HG03432 (cell line): ENCODE measurements at regions not wholly inside any gene's neighbourhood (a gene's known extent, or its start where the extent isn't known, plus 50 kb on each side); places are given as distances from the start of the nearest gene placed in this dataset.
"Not testable (repeated sequence)": the region's sequence is repeated elsewhere in the genome, so short reads cannot be mapped to it uniquely, and the experiment has no call there.

Source experiments
- ATAC-seq: cut with Tn5 transposase; IDR thresholded peaks from one replicate; pipeline ENCODE4 v1.9.1; 2021; ENCODE audit warnings: mild to moderate bottlenecking, moderate library complexity; ENCODE audit not compliant: unreplicated experiment

DNA sequence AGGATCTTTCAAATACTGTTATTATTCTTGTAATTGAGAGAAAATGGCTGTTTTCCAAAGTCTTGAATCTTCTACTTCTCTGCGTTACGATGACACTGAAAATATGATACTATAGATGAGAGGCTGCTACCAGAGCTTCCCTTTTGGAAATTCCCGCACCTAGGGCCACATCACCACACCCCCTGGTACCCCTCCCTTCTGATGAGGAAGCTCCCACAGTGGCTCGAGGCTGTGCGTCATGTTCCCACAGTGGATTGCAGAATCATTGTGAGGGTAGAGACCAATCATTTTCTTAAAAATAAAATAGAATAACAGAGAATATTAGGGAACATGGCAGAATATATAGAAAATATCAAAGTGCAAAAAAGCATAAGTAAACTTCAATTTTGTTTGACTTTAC, 268.9 kb upstream of the SMIM21 start:
- no peak for ATAC-seq

DNA sequence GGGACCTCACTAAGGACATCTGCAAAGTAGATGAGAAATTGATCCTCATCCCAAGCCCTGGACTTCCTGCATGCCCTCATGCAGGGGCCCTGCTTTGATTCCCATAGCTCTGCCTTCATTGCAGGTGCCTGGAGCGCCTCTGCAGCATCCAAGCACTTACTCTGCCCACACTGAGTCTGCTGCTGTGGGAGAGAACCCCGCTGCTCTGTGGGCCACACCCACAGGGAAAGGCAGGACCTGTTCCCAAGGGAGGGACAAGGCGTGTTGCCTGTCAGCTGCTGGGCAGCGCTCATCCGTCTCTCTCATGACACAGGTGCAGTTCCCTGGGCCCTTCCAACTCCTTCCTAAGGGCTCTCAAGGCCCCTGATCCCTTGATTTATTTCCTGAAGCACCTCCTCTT, 266.8 kb upstream of the SMIM21 start:
- ATAC-seq, result no peak

DNA sequence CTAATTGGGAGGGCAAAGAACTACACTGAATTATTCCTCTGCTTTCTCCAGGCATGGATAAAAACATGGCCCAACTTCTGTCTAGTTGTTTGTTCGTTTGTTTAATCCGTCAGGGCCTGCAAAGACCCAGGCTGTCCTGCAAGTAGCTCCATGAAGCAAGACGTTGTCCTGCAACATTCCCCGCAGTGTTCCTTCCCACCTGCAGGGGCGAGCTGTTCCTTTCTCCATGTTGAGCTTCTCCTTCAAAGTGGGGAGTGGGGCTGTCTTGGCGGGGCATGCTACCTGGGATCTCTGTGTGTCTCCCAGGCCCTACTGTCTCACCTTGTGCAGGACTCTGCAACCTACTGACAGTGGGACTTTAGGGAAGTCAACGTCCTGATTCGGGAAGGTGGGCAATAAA, 264.0 kb upstream of the SMIM21 start:
- ATAC-seq, result no peak

DNA sequence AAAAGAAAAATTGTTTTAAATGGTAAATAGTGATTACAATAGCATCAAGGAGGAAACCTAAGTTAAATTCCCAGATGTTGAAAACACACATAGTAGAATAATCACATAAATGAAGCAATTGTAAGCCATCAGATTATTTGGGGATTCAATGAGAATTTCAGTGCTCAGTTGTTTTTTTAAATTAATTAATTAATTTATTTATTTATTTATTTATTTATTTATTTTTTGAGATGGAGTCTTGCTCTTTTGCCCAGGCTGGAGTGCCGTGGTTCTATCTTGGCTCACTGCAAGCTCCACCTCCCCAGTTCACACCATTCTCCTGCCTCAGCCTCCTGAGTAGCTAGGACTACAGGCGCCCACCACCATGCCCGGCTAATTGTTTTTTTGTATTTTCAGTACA, 262.8 kb upstream of the SMIM21 start:
- not testable (repeated sequence) for ATAC-seq

DNA sequence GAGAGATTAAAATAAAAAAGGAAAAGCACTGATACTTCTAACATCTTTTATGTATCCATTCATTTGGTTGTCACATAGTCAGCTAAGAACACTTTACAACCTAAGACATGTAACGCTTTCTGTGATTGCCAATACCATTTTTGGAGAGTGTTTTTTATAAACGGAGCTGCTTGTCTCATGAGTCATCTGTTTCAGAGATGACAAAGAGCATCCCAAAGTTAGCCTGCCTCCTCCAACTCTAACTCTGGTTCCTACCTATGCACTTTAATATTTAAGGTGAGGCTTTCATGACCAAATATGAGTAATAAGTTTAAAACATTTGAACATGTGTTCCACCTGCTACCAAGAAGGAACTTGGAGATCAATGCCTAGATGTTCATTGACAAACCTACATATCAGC, 260.1 kb upstream of the SMIM21 start:
- ATAC-seq, result no peak

DNA sequence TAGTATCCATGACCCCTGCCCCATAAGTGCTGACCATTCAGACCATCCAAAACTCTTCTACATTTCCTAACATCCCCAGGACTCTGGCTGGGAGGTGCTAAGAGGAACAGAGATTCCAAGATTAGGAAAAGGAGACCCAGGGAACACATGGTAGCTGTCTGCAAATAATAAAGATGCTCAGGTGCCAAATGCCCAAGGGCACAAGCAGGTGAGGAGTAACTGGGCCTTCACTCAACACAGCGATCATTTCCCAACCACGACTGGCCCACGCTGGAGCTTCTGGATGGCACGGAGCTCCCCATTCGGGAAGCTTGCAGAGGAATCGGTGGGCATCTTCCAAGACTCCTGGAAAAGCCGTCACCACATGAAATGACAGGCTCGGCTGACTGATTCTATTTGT, 255.9 kb upstream of the SMIM21 start:
- ATAC-seq, result no peak

DNA sequence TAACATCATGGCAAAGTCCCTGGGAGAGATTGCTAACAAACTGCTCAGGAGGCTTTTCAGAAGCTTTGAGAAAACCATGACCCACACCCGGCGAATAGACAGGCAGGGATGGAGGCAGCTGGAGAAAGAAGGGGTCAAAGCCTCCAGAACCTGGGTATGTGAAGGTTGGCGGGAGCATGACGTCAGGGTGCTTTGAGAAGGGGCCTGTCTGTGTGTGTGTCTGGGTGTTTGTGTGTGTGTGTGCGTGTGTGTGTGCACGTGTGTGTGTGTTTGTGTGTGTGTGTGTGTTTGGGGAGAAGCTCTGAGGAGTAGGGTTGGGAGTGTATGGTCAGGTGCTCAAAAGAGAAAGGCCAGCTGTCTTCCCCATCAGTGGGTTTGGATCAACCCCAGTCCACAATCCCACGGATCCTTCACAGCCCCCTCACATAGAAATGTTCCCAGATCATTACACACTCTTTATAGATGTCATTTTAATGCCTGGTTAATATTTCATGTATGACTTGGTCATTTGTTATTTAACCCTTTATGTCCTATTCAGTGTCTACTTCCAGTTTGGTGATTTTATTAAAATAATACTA, 254.1 kb upstream of the SMIM21 start:
- ATAC-seq, result no peak

DNA sequence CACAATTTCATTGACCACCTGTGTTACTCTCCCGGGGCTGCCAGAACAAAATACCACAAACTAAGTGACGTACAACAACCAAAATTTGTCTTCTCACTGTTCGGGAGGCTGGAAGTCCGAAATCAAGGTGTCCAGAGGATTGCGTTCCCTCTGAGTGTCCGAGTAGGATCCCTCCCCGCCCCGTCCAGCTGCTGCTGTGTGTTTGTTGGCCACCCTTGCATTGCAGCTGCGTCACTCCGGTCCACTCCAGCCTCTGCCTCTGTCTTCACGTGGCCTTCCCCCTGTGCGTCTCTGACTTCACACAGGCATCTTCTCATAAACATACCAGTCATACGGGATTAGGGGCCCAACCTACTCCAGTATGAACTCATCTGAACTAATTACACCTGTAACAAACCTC, 251.8 kb upstream of the SMIM21 start:
- ATAC-seq, result no peak

DNA sequence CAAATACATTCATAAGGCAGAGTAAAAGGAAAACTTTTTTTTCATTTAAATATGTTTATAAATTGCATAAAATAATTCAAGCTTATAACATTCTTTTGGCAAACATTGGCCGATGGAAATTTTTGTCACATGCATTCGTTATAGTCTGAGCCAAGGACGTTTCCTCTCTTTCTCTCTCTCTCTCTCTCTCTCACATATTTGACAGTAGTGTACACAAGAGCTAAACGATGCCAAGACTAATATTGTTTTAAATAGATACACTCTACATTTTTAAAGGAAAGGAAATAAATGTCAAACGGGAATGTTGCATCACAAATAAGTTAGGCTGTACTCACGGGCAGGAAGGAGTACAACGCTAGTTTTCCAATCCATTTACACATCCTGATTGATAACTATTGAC, 251.1 kb upstream of the SMIM21 start:
- no peak for ATAC-seq

DNA sequence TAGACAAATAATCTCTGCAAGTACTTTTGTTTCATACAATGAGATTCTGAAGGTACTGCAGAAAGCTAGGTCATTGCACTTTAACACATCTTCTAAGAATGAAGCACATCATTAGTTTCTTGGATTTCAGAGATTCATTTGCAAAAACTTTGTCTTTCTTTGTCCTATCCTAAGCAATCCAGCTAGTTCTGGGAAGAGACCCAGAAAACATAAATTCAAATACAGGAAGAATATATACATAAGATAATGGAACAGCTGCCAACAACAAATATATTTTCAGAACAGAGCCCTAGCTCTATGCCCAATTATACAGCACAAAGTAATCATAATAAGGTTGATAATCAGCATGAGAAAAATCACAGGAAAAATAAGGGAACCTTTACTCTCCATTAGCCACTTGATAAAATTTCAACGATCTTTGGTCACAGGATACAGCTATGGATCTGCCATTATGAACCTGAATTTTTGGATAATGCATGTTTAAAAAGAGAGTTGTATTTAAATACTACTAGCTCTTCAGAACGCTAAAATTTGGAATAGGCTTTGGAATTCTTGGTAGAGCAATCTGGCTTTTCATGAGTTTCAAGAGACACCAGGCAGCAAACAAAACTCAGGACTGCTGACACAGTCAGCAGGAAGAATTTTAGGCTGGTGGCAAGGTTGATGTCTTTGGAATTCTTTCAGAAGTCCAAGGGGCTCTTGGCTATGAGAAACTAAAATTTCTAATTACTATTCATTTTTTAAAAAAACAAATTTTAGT, 250.4 kb upstream of the SMIM21 start:
- no peak for ATAC-seq

DNA sequence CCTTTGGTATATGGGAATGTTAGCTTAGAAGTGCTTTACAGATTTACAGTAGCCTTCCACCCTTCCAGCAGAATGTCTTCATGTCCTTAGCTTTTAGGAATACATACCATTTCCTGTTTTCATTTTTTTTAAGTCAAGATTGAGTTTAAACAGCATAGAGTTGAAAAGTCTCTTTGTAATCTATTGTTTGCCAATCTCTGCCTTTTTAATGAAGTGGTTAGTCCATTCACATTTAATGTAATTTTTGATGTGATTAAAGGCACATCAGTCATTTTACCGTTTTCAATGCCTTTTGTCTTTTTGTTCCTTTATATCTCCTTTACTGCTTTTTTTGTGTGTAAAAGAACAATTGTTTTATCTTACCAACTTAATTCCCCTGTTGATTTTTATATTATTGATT, 233.4 kb upstream of the SMIM21 start:
- no peak for ATAC-seq

DNA sequence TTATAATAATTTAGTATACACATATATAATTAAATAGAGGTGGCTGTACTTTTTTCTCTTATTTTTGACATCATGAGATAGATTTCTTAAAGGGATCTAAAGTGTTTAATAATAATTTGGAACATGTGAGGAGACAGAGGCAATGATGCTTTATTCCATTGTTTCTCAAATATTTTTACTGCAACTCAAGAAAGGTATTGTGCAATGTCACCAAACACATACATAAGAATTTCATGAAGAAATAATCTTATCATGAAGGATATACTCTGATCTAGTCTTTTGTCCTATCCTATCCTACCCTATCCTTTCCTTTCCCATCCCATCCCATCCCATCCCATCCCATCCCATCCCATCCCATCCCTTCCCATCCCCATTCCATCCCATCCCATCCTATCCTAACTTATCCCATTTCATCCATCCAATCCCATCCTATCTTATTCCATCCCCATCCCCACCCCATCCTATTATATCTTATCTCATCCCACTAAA, 232.1 kb upstream of the SMIM21 start:
- ATAC-seq, result no peak

DNA sequence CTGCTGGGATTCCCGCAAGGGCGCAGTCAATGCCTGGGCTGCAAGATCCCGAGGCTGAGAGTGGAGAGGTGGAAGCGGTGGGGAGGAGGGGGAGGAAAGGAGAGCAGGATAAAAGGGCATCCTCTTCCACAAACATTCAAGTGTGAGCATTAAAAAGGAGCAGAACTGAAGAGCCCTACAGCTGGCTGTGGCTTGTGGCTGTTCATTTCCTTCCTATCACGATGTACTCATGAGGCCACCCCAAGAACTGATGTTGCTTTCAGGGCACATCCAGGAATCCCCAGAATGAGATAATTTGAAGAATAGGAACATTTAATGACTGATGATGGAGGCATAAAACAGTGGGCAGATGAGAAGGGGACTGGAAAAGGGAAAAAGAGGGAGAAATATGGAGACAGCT, 230.8 kb upstream of the SMIM21 start:
- ATAC-seq, result no peak

DNA sequence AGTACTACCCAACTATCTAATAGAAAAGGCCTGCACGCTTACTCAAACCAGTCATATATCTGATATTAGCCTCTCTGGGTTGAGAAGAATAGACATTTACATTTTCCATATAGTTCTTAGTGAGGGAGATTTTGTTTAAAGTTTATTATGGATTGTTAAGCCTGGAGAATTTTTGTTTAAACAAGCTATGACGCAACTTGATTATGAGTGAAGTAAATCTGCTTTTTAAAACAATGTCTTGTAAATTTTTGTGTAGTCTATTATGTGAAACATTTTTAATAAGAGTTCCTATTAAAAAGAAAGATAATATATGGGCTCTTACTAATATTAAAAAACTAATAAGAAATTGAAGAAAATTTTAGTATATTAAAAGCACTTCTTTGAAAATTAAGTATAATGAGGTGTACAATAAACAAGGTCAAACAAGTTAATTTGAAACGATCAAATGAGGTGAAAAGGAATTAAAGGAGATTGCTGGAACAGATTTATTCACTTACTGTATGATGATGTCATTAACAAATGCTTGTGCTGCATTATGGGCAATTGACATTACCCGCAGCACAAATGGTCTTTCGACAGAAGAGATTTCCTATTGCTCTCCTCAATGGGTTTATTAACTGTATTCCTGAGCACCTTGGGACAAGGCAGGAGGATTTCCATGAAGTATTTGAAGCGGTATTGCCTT, 229.2 kb upstream of the SMIM21 start:
- no peak for ATAC-seq

DNA sequence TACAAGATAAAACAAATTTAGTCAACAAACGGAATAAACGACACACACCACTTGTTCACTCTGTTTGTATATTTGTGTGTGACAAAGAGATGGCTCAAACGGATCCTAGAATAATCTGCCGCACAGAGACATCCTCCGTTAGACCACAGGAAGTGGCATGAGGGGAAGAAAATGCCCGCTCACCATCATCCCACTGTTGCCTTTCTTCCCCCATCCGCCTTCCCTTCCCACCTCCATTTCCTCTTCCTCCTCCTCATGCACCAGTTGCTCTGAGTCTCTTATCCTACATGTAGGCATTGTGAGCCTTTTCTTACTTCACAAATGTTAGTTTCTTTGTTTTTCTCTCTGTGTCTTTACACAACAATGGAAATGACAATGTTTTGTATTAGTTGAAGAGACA, 228.5 kb upstream of the SMIM21 start:
- ATAC-seq, result no peak

DNA sequence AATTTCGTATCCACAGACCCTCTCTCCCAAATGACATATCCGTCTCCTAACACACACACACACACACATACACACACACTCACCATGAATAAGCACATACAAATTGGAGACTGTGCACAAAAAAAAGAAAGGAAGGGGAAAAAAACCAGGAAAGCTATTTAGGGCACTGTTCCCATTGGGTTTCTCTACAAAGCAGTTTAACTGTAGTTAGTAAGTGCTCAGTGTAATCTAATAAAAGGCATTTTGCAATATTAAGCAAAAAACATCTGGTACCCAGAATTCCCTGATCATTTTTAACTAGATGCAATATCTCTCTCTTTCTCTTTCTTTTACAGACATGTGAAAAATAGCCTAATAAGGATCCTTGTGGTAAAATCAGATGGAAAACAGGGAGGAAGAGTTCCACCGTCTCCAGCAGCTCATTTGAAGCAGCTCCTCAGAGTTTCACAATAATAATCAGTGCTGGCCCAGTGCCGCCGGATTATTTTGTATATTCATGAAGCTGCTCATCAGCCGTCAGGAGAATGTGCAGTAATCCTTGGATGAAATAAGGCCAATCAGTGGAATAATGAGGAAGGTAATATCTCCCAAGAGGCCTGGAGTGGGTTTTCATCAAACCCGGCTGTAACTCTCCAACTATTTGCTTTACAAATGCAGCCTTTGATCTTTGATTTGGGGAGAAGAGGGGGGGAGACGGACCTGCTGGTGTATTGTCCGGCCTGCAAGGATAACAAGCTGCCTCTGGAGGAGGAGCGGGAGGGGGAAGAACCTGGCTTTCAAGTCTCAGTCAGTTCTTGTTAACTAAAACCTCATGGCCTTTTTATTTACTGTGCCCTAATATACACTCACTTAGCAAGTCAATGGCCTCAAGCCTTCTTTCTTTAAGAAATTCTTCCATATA, 227.6 kb upstream of the SMIM21 start:
- no peak for ATAC-seq

DNA sequence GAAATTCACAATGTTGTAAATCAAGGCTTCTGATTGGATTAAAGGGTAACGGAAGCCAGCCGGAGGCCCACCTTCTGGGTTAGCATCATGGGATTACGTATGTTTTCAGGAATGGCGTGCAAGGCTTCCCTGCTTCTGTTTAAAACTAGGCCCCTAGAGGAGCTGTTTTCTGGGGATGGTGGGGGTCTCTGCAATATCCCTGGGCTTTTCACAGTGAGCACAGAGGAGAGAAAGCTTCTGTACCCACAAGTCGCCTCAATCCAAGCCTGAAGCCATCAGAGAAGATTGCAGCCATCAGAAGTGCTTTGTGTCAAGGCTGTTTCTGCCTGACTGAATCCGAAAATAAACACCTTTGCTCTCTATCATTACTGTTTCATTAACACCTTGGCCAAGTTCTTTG, 226.9 kb upstream of the SMIM21 start:
- ATAC-seq, result no peak

DNA sequence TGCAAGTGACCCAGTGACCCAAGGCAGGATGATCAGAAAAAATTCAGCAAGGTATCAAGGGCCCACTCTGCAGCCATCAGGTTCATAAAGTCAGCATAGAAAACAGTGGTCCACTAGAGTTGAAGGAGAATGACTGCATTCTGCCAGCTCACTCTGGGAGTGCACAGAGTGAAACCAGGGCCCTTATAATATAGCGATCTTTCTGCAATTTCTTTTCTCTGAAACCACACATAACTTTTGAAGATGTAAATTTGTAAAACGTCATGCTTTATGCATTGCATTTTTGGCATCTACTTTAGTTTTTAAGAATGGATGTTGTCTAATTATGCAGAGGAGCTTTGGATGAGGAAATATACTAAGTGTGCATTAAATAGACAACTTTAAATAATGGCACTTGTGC, 225.0 kb upstream of the SMIM21 start:
- ATAC-seq, result no peak

DNA sequence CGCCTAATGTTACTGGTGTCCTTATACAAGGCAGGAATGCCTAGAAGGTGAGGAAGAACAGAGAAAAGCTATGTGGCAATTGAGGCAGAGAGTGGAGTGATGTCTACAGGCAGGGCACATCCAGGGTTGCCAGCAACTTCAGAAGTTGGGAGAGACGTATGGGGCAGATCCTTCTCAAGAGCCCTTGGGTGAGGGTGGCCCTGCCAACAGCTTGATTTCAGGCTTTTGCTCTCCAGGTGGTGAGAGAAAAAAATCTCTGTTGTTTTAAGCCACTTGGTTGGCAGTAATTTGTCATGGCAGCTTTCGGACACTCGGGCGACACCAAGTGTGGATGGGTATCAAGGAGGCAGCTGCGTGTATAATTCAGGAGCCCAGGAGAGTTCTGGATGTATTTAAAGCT, 217.4 kb upstream of the SMIM21 start:
- ATAC-seq, result no peak

DNA sequence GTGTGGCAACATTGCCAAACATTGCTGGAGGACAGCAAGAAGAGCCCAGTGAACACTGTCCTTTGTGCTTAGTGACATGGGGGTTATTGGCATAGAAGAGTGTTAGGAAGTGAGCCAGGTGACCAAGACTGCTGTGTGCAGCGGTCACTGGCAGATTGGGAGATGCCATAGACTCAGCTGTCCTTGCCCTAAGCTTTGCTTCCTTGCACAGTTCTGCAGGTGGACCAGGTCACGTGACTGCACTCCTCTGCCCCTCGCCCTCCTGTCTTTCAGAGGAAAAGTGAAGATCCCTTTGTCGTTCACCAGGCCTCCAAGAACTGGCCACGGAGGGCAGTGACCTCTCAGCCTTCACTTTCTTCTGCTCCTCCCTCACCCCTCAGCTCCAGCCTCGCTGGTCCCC, 215.6 kb upstream of the SMIM21 start:
- ATAC-seq, result no peak

DNA sequence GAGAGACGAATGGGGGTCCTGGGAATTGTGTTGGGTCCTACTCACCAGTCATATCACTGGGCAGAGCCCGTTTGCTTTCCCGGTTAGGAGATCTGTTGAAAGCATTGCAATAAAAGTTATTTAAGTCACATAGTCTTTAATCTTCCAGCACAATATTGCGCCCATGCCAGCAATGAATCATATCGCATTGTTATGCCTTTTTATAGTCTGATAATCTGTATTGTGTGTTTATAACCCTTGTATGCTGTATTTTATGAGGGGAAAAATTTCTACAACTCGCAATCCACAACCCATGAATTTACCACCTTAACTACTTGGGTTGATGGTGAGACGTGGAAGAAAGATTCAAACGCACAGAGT, 211.9 kb upstream of the SMIM21 start:
- no peak for ATAC-seq
